OCI-LY3 (cell line): ENCODE measurements at regions not wholly inside any gene's neighbourhood (a gene's known extent, or its start where the extent isn't known, plus 50 kb on each side); places are given as distances from the start of the nearest gene placed in this dataset.

ENCODE experiments used
- H2AFZ ChIP-seq: fragments of 200-600, 300-600 bp; shearing (Covaris generic); 2 replicates; pipeline ENCODE4 v1.6.0; 2014; ENCODE audit warnings: antibody characterized with exemption, low read depth, low read length
- H3K27ac ChIP-seq: fragments of 200-600, 300-600 bp; sonication (generic); 2 replicates; pipeline ENCODE4 v1.5.1; 2014; ENCODE audit warnings: mild to moderate bottlenecking, low read length, moderate library complexity, mixed read lengths
- H3K27me3 ChIP-seq: fragments of 200-600, 300-600 bp; sonication (generic); 2 replicates; pipeline ENCODE4 v1.6.1; 2014; ENCODE audit warnings: low read depth, low read length, mixed read lengths
- H3K36me3 ChIP-seq: fragments of 200-600, 300-600 bp; sonication (generic); replicated peaks from 2 replicates; pipeline ENCODE3; 2014; ENCODE audit warnings: low read depth, low read length, mixed read lengths
- H3K4me1 ChIP-seq: fragments of 300-600, 200-600 bp; sonication (generic); 2 replicates; pipeline ENCODE4 v1.6.1; 2014; ENCODE audit warnings: low read length, mixed read lengths
- H3K4me2 ChIP-seq: fragments of 200-600, 300-600 bp; sonication (generic); 2 replicates; pipeline ENCODE4 v1.6.1; 2014; ENCODE audit warnings: low read length, mixed read lengths
- H3K4me3 ChIP-seq: fragments of 300-600, 200-600 bp; sonication (generic); 2 replicates; pipeline ENCODE4 v1.5.1; 2014; ENCODE audit warnings: antibody characterized with exemption, mild to moderate bottlenecking, low read length, moderate library complexity
- H3K79me2 ChIP-seq: fragments of 300-600, 200-600 bp; shearing (Covaris generic); 2 replicates; pipeline ENCODE4 v1.6.1; 2014; ENCODE audit warnings: mild to moderate bottlenecking, low read length, mixed read lengths
- H3K9ac ChIP-seq: fragments of 300-600, 200-600 bp; shearing (Covaris generic); 2 replicates; pipeline ENCODE4 v1.6.0; 2014; ENCODE audit warnings: mild to moderate bottlenecking, low read length, moderate library complexity
- H3K9me3 ChIP-seq: fragments of 200-600, 300-600 bp; shearing (Covaris generic); 2 replicates; pipeline ENCODE4 v1.6.1; 2014; ENCODE audit warnings: low read length, mixed read lengths; ENCODE audit not compliant: insufficient read depth
- H4K20me1 ChIP-seq: fragments of 200-600, 300-600 bp; sonication (generic); 2 replicates; pipeline ENCODE4 v1.6.1; 2016; ENCODE audit warnings: low read length, mixed read lengths; ENCODE audit not compliant: insufficient read depth
- EZH2phosphoT487 ChIP-seq: fragments of 200-600 bp; shearing (Covaris generic); IDR thresholded peaks from 2 replicates; pipeline ENCODE4 v1.6.1; 2018; ENCODE audit warnings: antibody characterized with exemption, mixed run types, low read depth
- TF ChIP-seq, protein P1 (sequence below): fragments of 200-600, 300-600 bp; sonication (generic); IDR thresholded peaks from 2 replicates; pipeline ENCODE4 v1.5.1; 2014; ENCODE audit warnings: antibody characterized with exemption, low read length, low read depth

GRCh38 chr2:18154812-18155211, 276.3 kb downstream of the KCNS3 start:
- Histone ChIP-seq H3K27me3 (no peaks in the 10 kb centered on the region), H3K27ac (no peak overlapping the region), H3K4me3 (no peak overlapping the region), H4K20me1 (no peaks in the 10 kb centered on the region), H3K9ac (no peak overlapping the region), H3K79me2 (no peaks in the 10 kb centered on the region), H3K4me1 (no peaks in the 10 kb centered on the region), H3K36me3 (no peaks in the 10 kb centered on the region), H3K9me3 (no peaks in the 10 kb centered on the region), H2AFZ (no peak overlapping the region), H3K4me2 (no peak overlapping the region)
- TF ChIP-seq, protein P1, sequence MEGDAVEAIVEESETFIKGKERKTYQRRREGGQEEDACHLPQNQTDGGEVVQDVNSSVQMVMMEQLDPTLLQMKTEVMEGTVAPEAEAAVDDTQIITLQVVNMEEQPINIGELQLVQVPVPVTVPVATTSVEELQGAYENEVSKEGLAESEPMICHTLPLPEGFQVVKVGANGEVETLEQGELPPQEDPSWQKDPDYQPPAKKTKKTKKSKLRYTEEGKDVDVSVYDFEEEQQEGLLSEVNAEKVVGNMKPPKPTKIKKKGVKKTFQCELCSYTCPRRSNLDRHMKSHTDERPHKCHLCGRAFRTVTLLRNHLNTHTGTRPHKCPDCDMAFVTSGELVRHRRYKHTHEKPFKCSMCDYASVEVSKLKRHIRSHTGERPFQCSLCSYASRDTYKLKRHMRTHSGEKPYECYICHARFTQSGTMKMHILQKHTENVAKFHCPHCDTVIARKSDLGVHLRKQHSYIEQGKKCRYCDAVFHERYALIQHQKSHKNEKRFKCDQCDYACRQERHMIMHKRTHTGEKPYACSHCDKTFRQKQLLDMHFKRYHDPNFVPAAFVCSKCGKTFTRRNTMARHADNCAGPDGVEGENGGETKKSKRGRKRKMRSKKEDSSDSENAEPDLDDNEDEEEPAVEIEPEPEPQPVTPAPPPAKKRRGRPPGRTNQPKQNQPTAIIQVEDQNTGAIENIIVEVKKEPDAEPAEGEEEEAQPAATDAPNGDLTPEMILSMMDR = no peak
- TF ChIP-seq EZH2phosphoT487 = no peak

DNA sequence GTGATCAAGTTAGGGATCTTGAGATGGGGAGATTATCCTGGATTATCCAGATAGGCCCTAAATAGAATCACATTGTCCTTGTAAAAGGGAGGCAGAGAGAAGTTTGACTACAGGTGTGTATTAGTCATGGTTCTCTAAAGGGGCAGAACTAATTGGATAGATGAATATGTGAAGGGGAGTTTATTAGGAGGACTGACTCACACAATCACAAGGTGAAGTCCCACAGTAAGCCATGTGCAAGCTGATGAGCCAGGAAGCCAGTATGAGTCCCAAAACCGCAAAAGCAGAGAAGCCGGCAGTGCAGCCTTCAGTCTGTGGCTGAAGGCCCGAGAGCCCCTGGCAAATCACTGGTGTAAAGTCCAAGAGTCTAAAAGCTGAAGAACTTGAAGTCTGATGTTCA, 275.8 kb downstream of the KCNS3 start:
- Histone ChIP-seq H3K27ac (no peak overlapping the region), H3K4me1 (no peaks in the 10 kb centered on the region), H3K79me2 (no peaks in the 10 kb centered on the region), H3K4me3 (no peak overlapping the region), H3K9ac (no peak overlapping the region), H3K4me2 (no peak overlapping the region), H3K36me3 (no peaks in the 10 kb centered on the region), H3K9me3 (no peaks in the 10 kb centered on the region), H2AFZ (no peak overlapping the region), H4K20me1 (no peaks in the 10 kb centered on the region), H3K27me3 (no peaks in the 10 kb centered on the region)
- TF ChIP-seq, protein P1 = no peak
- TF ChIP-seq EZH2phosphoT487 = no peak

DNA sequence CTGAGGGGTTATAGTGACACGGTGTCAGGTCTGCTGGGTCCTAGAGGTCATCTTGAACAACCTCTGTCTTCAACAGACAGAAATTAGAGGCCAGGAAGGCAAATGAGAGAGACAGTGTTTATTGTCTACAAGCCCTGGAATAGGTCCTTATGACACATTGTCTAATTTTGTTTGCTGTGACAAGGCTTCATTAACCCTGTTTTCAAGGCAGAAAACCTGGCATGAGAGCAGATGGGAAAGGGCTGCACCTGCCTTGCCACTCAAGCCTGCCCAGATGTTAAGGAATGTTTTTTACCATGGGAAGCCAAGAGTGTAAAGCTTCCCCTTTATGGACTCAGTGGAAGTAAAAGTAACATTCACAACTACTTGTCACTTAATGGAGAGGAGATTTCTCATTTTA, 275.3 kb downstream of the KCNS3 start:
- Histone ChIP-seq H3K79me2 (no peaks in the 10 kb centered on the region), H3K4me1 (no peaks in the 10 kb centered on the region), H3K27ac (no peak overlapping the region), H2AFZ (no peak overlapping the region), H4K20me1 (no peaks in the 10 kb centered on the region), H3K4me2 (no peak overlapping the region), H3K36me3 (no peaks in the 10 kb centered on the region), H3K9ac (no peak overlapping the region), H3K4me3 (no peak overlapping the region), H3K9me3 (no peaks in the 10 kb centered on the region), H3K27me3 (no peaks in the 10 kb centered on the region)
- TF ChIP-seq EZH2phosphoT487 = no peak
- TF ChIP-seq, protein P1 = no peak

- H3K4me3 ChIP-seq = no peak overlapping the region
- no peaks in the 10 kb centered on the region for H4K20me1 ChIP-seq
- H3K79me2 ChIP-seq = no peaks in the 10 kb centered on the region
- TF ChIP-seq, protein P1 = no peak
- no peak for TF ChIP-seq EZH2phosphoT487
- no peak overlapping the region for H3K4me2 ChIP-seq
- no peaks in the 10 kb centered on the region for H3K36me3 ChIP-seq
- no peaks in the 10 kb centered on the region for H3K4me1 ChIP-seq
- no peak overlapping the region for H3K9ac ChIP-seq
- no peak overlapping the region for H3K27ac ChIP-seq
- H3K9me3 ChIP-seq = no peaks in the 10 kb centered on the region
- 0 out of 2 replicates have a peak, but pooled peaks cover 5% of the 10 kb centered on the region for H3K27me3 ChIP-seq
- H2AFZ ChIP-seq = no peak overlapping the region
These were observed 272.8 kb downstream of the KCNS3 start for GRCh38 chr2:18151237-18151636.
